ENCODE measurements at regions not wholly inside any gene's neighbourhood (a gene's known extent, or its start where the extent isn't known, plus 50 kb on each side); places are given as distances from the start of the nearest gene placed in this dataset.
A peak's percentile ranks its signal among the peaks of the same experiment; 100 is the strongest.

DNA sequence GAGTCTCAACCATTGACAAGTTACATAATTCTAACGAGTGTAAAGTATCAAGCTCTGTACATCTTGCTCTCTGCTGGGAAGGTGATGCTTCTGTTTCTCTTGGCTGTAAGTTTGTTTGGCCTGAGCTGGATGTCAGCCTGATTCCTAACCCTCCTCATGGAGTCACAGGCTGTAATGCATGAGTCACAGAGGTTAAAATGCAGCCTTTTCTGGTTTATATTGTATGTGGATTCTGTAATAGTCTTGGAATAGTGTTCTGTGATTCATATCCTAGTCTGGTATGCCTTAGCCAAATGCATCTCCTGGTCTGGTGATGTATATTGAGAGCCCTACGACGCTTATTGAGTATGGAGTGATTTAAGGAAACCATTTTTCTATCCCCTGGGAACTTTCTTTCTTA is 104.5 kb upstream of the FRMD6 start:
- Histone ChIP-seq H3K4me3 (no peak overlapping the region), H3K27ac (peak overlapping the region; percentile 39 to 50)
- peak; percentile 77 for DNase-seq (ENCODE audit: low spot score)
- TF ChIP-seq CTCF (IDR thresholded peaks at IDR 0.05), result no peak

- Histone ChIP-seq H3K27ac (peak overlapping the region; percentile 39 to 50), H3K4me3 (no peak overlapping the region)
- no peak for DNase-seq (ENCODE audit: low spot score)
- TF ChIP-seq CTCF (IDR thresholded peaks at IDR 0.05), result no peak
These were observed 104.0 kb upstream of the FRMD6 start for GRCh38 chr14:51547701-51548100.

GRCh38 chr14:51548187-51548586 is 103.5 kb upstream of the FRMD6 start:
- Histone ChIP-seq H3K4me3 (no peak overlapping the region), H3K27ac (no peak overlapping the region)
- TF ChIP-seq CTCF (IDR thresholded peaks at IDR 0.05), result no peak
- DNase-seq (ENCODE audit: low spot score), result no peak

GRCh38 chr14:51550636-51551035 is 101.1 kb upstream of the FRMD6 start:
- TF ChIP-seq CTCF (IDR thresholded peaks at IDR 0.05), result no peak
- Histone ChIP-seq H3K27ac (no peak overlapping the region), H3K4me3 (no peak overlapping the region)
- no peak for DNase-seq (ENCODE audit: low spot score)

- no peak for DNase-seq (ENCODE audit: low spot score)
- Histone ChIP-seq H3K27ac (no peak overlapping the region), H3K4me3 (no peak overlapping the region)
- TF ChIP-seq CTCF (IDR thresholded peaks at IDR 0.05), result no peak
These were observed 99.4 kb upstream of the FRMD6 start for GRCh38 chr14:51552275-51552674.

DNA sequence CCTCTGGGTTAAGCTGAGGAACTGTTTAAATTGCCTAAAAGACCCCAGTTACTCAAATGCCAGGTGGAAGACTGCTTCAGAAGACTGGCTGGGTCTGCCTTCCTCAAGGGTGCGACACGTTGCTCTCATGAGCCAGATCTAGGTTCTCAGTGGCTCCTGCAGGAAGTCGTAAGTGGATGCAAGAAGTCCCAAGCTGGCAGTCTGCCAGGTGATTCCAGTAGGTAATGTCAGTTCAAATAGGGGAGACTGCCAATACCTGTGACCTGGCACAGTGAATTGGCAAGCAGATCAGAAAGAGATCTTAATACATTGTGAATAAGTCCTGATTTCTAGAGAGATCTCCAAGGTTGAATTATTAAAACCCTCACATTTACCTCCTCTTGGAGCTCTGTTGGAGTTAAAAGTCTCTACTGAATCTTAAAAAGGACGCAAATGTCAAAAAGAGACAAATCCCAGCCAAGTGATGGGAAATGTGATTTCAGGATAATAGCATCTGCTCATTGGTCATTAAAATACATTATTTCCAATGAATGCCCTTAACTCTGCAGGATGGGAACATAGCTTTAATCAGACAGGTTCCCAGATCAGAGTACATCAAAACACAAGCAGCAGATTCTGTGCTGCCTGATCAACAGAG is 98.8 kb upstream of the FRMD6 start:
- Histone ChIP-seq H3K4me3 (no peak overlapping the region), H3K27ac (no peak overlapping the region)
- no peak for TF ChIP-seq CTCF (IDR thresholded peaks at IDR 0.05)
- DNase-seq (ENCODE audit: low spot score), result no peak

- H3K27ac ChIP-seq, result no peak overlapping the region
- no peak for DNase-seq (ENCODE audit: low spot score)
- TF ChIP-seq CTCF (IDR thresholded peaks at IDR 0.05), result no peak
- H3K4me3 ChIP-seq, result no peak overlapping the region
These were observed 97.3 kb upstream of the FRMD6 start for GRCh38 chr14:51554339-51554920.

All from coronary artery (tissue), 2 donors.